ENCODE measurements at regions not wholly inside any gene's neighbourhood (a gene's known extent, or its start where the extent isn't known, plus 50 kb on each side); places are given as distances from the start of the nearest gene placed in this dataset.

GRCh38 chr16:76204249-76204648, 73.0 kb upstream of the CNTNAP4 start:
- TF ChIP-seq POLR2AphosphoS5 (IDR thresholded peaks at IDR 0.05; ENCODE audit: low read depth, low read length) (no peak), CTCF (IDR thresholded peaks at IDR 0.05) (no peak)
